H1 (cell line): ENCODE measurements at regions not wholly inside any gene's neighbourhood (a gene's known extent, or its start where the extent isn't known, plus 50 kb on each side); places are given as distances from the start of the nearest gene placed in this dataset.

Experiments
- CTCF ChIA-PET: fragments of 300-600 bp; sonication (Branson Sonifier 250); formaldehyde crosslinking; loops from one replicate; lab custom pipeline; 2021; ENCODE audit not compliant: partially characterized antibody; lab: Charles Lee
- POLR2A ChIA-PET: fragments of 300-600 bp; sonication (Branson Sonifier 250); formaldehyde crosslinking; loops from one replicate; lab custom pipeline; 2021; ENCODE audit warnings: inconsistent platforms; ENCODE audit not compliant: partially characterized antibody; lab: Charles Lee
- DNase-seq, 2 experiments: peaks; one replicate each; pipeline versions ENCODE4 v3.0.0 to v3.0.0-alpha.2; 2010 to 2022; ENCODE audit warnings: low spot score in 2 of 2, low read depth in 1 of 2, mixed read lengths in 1 of 2
- FAIRE-seq: peaks from 2 replicates; lab custom pipeline; 2011; peaks lifted over from hg19 to GRCh38; lab: Jason Lieb, UNC
- H2AFZ ChIP-seq: 2 replicates; pipeline ENCODE4 v1.8.1; 2012; ENCODE audit warnings: low read length, inconsistent platforms
- H2AK5ac ChIP-seq: 2 replicates; pipeline ENCODE4 v1.6.1; 2013; ENCODE audit warnings: low read depth, low read length
- H2BK120ac ChIP-seq: replicated peaks from 2 replicates; pipeline ENCODE3; 2013; ENCODE audit warnings: low read depth, low read length, inconsistent platforms
- H2BK12ac ChIP-seq: 2 replicates; pipeline ENCODE4 v1.6.1; 2013; ENCODE audit warnings: low read depth, low read length
- H2BK15ac ChIP-seq: 2 replicates; pipeline ENCODE4 v1.6.1; 2013; ENCODE audit warnings: low read length
- H2BK20ac ChIP-seq: 2 replicates; pipeline ENCODE4 v1.6.1; 2013; ENCODE audit warnings: low read length
- H2BK5ac ChIP-seq: 2 replicates; pipeline ENCODE4 v1.6.1; 2013; ENCODE audit warnings: low read depth, low read length
- H3K14ac ChIP-seq: 2 replicates; pipeline ENCODE4 v1.6.1; 2013; ENCODE audit warnings: inconsistent platforms; ENCODE audit not compliant: insufficient read length
- H3K18ac ChIP-seq: 2 replicates; pipeline ENCODE4 v1.6.1; 2013; ENCODE audit warnings: low read length; ENCODE audit errors: extremely low read depth
- H3K23ac ChIP-seq: 2 replicates; pipeline ENCODE4 v1.6.1; 2013; ENCODE audit warnings: inconsistent platforms; ENCODE audit not compliant: insufficient read length
- H3K23me2 ChIP-seq: 2 replicates; pipeline ENCODE4 v1.6.1; 2013; ENCODE audit warnings: low read depth, low read length
- H3K27ac ChIP-seq: 2 replicates; pipeline ENCODE4 v1.6.1; 2011; ENCODE audit warnings: low read depth, low read length, inconsistent platforms
- H3K27me3 ChIP-seq, 4 experiments: replicated peaks in 1 of 4; 1 replicate in 1 of 4; 2 replicates in 3 of 4; pipeline versions ENCODE4 v1.6.1 to v1.8.1; 2011 to 2013; ENCODE audit warnings: low read length in 3 of 4, mild to moderate bottlenecking in 3 of 4, inconsistent platforms in 2 of 4, mixed read lengths in 2 of 4, moderate library complexity in 1 of 4; ENCODE audit not compliant: control insufficient read depth in 3 of 4, insufficient read depth in 3 of 4; ENCODE audit errors: extremely low read depth in 1 of 4
- H3K36me3 ChIP-seq, 4 experiments: 2 replicates each; pipeline versions ENCODE4 v1.6.1 to v1.8.1; 2011 to 2013; ENCODE audit warnings: mild to moderate bottlenecking in 4 of 4, low read length in 3 of 4, moderate library complexity in 2 of 4, control low read depth in 1 of 4, inconsistent platforms in 1 of 4; ENCODE audit not compliant: insufficient read depth in 4 of 4, control insufficient read depth in 2 of 4
- H3K4ac ChIP-seq: replicated peaks from 2 replicates; pipeline ENCODE3; 2013; ENCODE audit warnings: low read length, low read depth, mixed read lengths, inconsistent platforms; ENCODE audit not compliant: insufficient read length
- H3K4me1 ChIP-seq, 4 experiments: replicated peaks in 1 of 4; 1 replicate in 1 of 4; 2 replicates in 3 of 4; pipeline versions ENCODE4 v1.6.1 to v1.8.1; 2011 to 2013; ENCODE audit warnings: low read length in 3 of 4, inconsistent platforms in 2 of 4, mixed read lengths in 1 of 4; ENCODE audit not compliant: insufficient read depth in 4 of 4, control insufficient read depth in 3 of 4
- H3K4me2 ChIP-seq, 2 experiments: 2 replicates each; pipeline versions ENCODE4 v1.6.1 to v1.8.1; 2011 to 2013; ENCODE audit warnings: low read depth in 2 of 2, low read length in 2 of 2, control low read depth in 1 of 2, inconsistent platforms in 1 of 2, mild to moderate bottlenecking in 1 of 2; ENCODE audit not compliant: insufficient read depth in 1 of 2
- H3K4me3 ChIP-seq, 4 experiments: fragments of 200-600, 300-600 bp in 1 of 4; sonication (generic), shearing (Covaris generic), sonication (Bioruptor Twin) in 1 of 4; 2 replicates each; pipeline versions ENCODE4 v1.5.1 to v1.8.1; 2011 to 2016; ENCODE audit warnings: low read length in 4 of 4, low read depth in 3 of 4, control low read depth in 2 of 4, inconsistent platforms in 2 of 4, mild to moderate bottlenecking in 2 of 4, mixed read lengths in 1 of 4, moderate library complexity in 1 of 4; ENCODE audit not compliant: insufficient read depth in 2 of 4; ENCODE audit errors: extremely low read depth in 1 of 4
- H3K56ac ChIP-seq: replicated peaks from 2 replicates; pipeline ENCODE3; 2013; ENCODE audit warnings: low read depth, mild to moderate bottlenecking, mixed read lengths, low read length, inconsistent platforms; ENCODE audit not compliant: insufficient read length
- H3K79me1 ChIP-seq: 2 replicates; pipeline ENCODE4 v1.6.1; 2013; ENCODE audit warnings: low read depth, low read length, control low read depth
- H3K79me2 ChIP-seq, 2 experiments: 2 replicates each; pipeline versions ENCODE4 v1.6.1 to v1.8.1; 2012 to 2013; ENCODE audit warnings: low read length in 2 of 2, mild to moderate bottlenecking in 2 of 2, inconsistent platforms in 1 of 2; ENCODE audit not compliant: insufficient read depth in 2 of 2, control insufficient read depth in 1 of 2
- H3K9ac ChIP-seq, 4 experiments: replicated peaks in 1 of 4; 1 replicate in 1 of 4; 2 replicates in 3 of 4; pipeline versions ENCODE4 v1.6.1 to v1.8.1; 2011 to 2013; ENCODE audit warnings: low read depth in 3 of 4, low read length in 3 of 4, control low read depth in 2 of 4, mild to moderate bottlenecking in 2 of 4, moderate library complexity in 2 of 4, inconsistent platforms in 1 of 4; ENCODE audit errors: extremely low read depth in 1 of 4
- H3K9me3 ChIP-seq, 2 experiments: 2 replicates each; pipeline versions ENCODE4 v1.6.1 to v1.8.1; 2012 to 2013; ENCODE audit warnings: mild to moderate bottlenecking in 2 of 2, moderate library complexity in 2 of 2, control low read depth in 1 of 2, inconsistent platforms in 1 of 2, low read depth in 1 of 2, low read length in 1 of 2, mixed read lengths in 1 of 2; ENCODE audit not compliant: insufficient read depth in 2 of 2
- H4K20me1 ChIP-seq, 2 experiments: replicated peaks in 1 of 2; 2 replicates each; pipeline versions ENCODE3 to v1.8.1; 2011 to 2013; ENCODE audit warnings: inconsistent platforms in 2 of 2, low read length in 2 of 2, mild to moderate bottlenecking in 1 of 2; ENCODE audit not compliant: insufficient read depth in 2 of 2, control insufficient read depth in 1 of 2
- H4K5ac ChIP-seq: 2 replicates; pipeline ENCODE4 v1.6.1; 2013; ENCODE audit warnings: low read length, low read depth, mixed read lengths, inconsistent platforms; ENCODE audit not compliant: insufficient read length
- H4K8ac ChIP-seq: 2 replicates; pipeline ENCODE4 v1.8.0; 2013; ENCODE audit warnings: mild to moderate bottlenecking, moderate library complexity, low read length, inconsistent platforms; ENCODE audit not compliant: insufficient read depth; ENCODE audit errors: extremely low read depth
- H4K91ac ChIP-seq: replicated peaks from 2 replicates; pipeline ENCODE3; 2013; ENCODE audit warnings: low read length, mixed read lengths, inconsistent platforms; ENCODE audit not compliant: insufficient read length
- CBX8 ChIP-seq: fragments of 300-800, 300-1000 bp; sonication (generic); IDR thresholded peaks from 2 replicates; pipeline ENCODE4 v1.7.1; 2016; ENCODE audit warnings: low read depth, low read length, borderline replicate concordance
- TCF12 ChIP-seq: IDR thresholded peaks from 2 replicates; pipeline ENCODE4 v1.6.1; 2011; ENCODE audit warnings: low read depth, mild to moderate bottlenecking, low read length
- WGBS, 2 experiments: shearing (Covaris generic) in 1 of 2; methylation state at CpG; one replicate each; pipeline versions ENCODE4 v1.1.6 to v1.1.7; 2013 to 2015; ENCODE audit warnings: low lambda C conversion rate in 2 of 2, mixed read lengths in 2 of 2, inconsistent platforms in 1 of 2, low coverage in 1 of 2, missing lambda C conversion rate in 1 of 2; ENCODE audit not compliant: insufficient replicate concordance in 2 of 2, insufficient coverage in 1 of 2, insufficient read length in 1 of 2; ENCODE audit errors: extremely low coverage in 1 of 2, missing lambda C conversion rate in 1 of 2; 5-methylcytosine and 5-hydroxymethylcytosine counted together

- Histone ChIP-seq H3K4me1 (peaks cover 0 to 2% (median 0%) of the 10 kb centered on the region in 4 experiments; a peak in 1 of 7 replicates), H3K27me3 (no peaks in the 10 kb centered on the region), H3K4me3 (no peak overlapping the region), H3K23me2 (no peaks in the 10 kb centered on the region), H2BK12ac (no peak overlapping the region), H3K36me3 (no peaks in the 10 kb centered on the region), H3K9ac (no peak overlapping the region), H2BK20ac (no peak overlapping the region), H2AFZ (no peak overlapping the region), H3K18ac (no peak overlapping the region), H3K79me1 (no peaks in the 10 kb centered on the region), H3K56ac (no peak overlapping the region), H4K20me1 (no peaks in the 10 kb centered on the region), H3K14ac (no peak overlapping the region), H2BK15ac (no peak overlapping the region), H2AK5ac (no peak overlapping the region), H3K79me2 (no peaks in the 10 kb centered on the region), H2BK5ac (no peak overlapping the region), H3K9me3 (peaks cover 0 to 6% of the 10 kb centered on the region in 2 experiments; a peak in 1 of 4 replicates), H2BK120ac (no peak overlapping the region), H3K27ac (no peak overlapping the region), H3K4ac (no peak overlapping the region), H3K23ac (no peak overlapping the region), H3K4me2 (no peak overlapping the region), H4K5ac (no peak overlapping the region), H4K91ac (no peak overlapping the region), H4K8ac (no peak overlapping the region)
- WGBS, 2 experiments, result 90% methylated on average over 1 of the region's 1 CpG; no CpG with 5 or more reads in 1 of the 2 experiments
- TF ChIP-seq TCF12 (no peak), CBX8 (no peak)
- FAIRE-seq (no peak), DNase-seq (no peak)
- POLR2A ChIA-PET, result no interaction called here
- CTCF ChIA-PET, result interaction anchor here (0.5 to 1.4 kb wide), 3 partner anchors 23 to 355 kb away, joined by 3 read pairs; no protein-coding TSS in a partner anchor
Observed at GRCh38 chr6:146931214-146931613, 273.0 kb upstream of the STXBP5 start.
